Ovary (tissue), 7 donors: ENCODE measurements at regions not wholly inside any gene's neighbourhood (a gene's known extent, or its start where the extent isn't known, plus 50 kb on each side); places are given as distances from the start of the nearest gene placed in this dataset.

ENCODE experiments used
- DNase-seq, 5 donors: peaks; one replicate each; pipeline ENCODE4 v3.0.0-alpha.2; 2019 to 2020
- H3K27ac ChIP-seq, 2 donors: fragments of 200-600 bp; one replicate each; pipeline versions ENCODE4 v1.5.1 to v1.8.0; 2019 to 2022
- H3K27me3 ChIP-seq: fragments of 200-600 bp; one replicate; pipeline ENCODE4 v1.8.0; 2022
- H3K36me3 ChIP-seq: fragments of 200-600 bp; sonication (generic); one replicate; pipeline ENCODE4 v1.5.1; 2019
- H3K4me1 ChIP-seq: one replicate; pipeline ENCODE4 v1.8.1; 2013; ENCODE audit warnings: mild to moderate bottlenecking, moderate library complexity; ENCODE audit not compliant: insufficient read depth
- H3K4me3 ChIP-seq: fragments of 200-600 bp; sonication (generic); one replicate; pipeline ENCODE4 v1.5.1; 2017
- H3K9me3 ChIP-seq, 2 donors: fragments of 200-600 bp in 1 of 2; sonication (generic) in 1 of 2; one replicate each; pipeline versions ENCODE4 v1.5.1 to v1.8.1; 2013 to 2019; ENCODE audit warnings: mild to moderate bottlenecking in 1 of 2, moderate library complexity in 1 of 2
- CTCF ChIP-seq, 3 donors: fragments of 450-650 bp in 2 of 3; fragments of 200-600 bp in 1 of 3; IDR thresholded peaks; one replicate each; pipeline versions ENCODE4 v1.5.1 to v1.8.0; 2016 to 2022; ENCODE audit warnings: antibody characterized with exemption in 3 of 3, mild to moderate bottlenecking in 1 of 3
- EP300 ChIP-seq: sonication (generic); formaldehyde crosslinking; IDR thresholded peaks from one replicate; pipeline ENCODE4 v1.6.1; 2017; ENCODE audit warnings: antibody characterized with exemption
- POLR2A ChIP-seq: fragments of 450-650 bp; IDR thresholded peaks from one replicate; pipeline ENCODE4 v1.6.1; 2017; ENCODE audit warnings: antibody characterized with exemption, mild to moderate bottlenecking, moderate library complexity
- WGBS, 3 donors: extraction: QIAGEN DNeasy Blood & Tissue Kit in 1 of 3; methylation state at CpG; one replicate each; pipeline versions ENCODE4 v1.1.5 to v1.1.7; 2013 to 2017; 5-methylcytosine and 5-hydroxymethylcytosine counted together
- intact Hi-C, 4 donors: fragments of 100-400 bp; cut with DNase I; formaldehyde crosslinking; loops; one replicate each; pipeline versions ENCODE4 v1.11.0 to v1.15.1; 2022 to 2023
- donor health status: DM: no; HTN: no; CAD: no; lungs with moderate emphysema.
- donor health status: DM: no; HTN: no; CAD: no.
- donor health status: Bipolar disorder and iron deficiency.
- donor health status: DM: no; HTN: no; CAD: no.
- donor health status: DM: yes; HTN: yes; CAD: no.

- intact Hi-C loops, result no loop called here
- no peak for TF ChIP-seq POLR2A
- TF ChIP-seq CTCF (IDR thresholded peaks at IDR 0.05), result no peak
- 69 to 79% (median 77%) methylated on average over 4 of the region's 4 CpGs for WGBS, 3 donors
Observed at GRCh38 chr17:5745111-5745813, 161.0 kb upstream of the NLRP1 start.

GRCh38 chr17:5747276-5747675, 163.0 kb upstream of the NLRP1 start:
- no peak for TF ChIP-seq POLR2A
- TF ChIP-seq EP300, result no peak
- TF ChIP-seq CTCF (IDR thresholded peaks at IDR 0.05), result no peak
- Histone ChIP-seq H3K36me3 (no peaks in the 10 kb centered on the region), H3K4me3 (no peak overlapping the region), H3K9me3 (no peaks in the 10 kb centered on the region), H3K4me1 (no peaks in the 10 kb centered on the region), H3K27me3 (no peaks in the 10 kb centered on the region), H3K27ac (no peak overlapping the region)
- 82 to 88% (median 82%) methylated on average over 3 of the region's 3 CpGs for WGBS, 3 donors
- DNase-seq, result no peak
- intact Hi-C loops, result no loop called here

More at GRCh38 chr17:5745111-5745813, 161.0 kb upstream of the NLRP1 start:
- no peaks in the 10 kb centered on the region for H3K4me1 ChIP-seq
- H3K36me3 ChIP-seq, result no peaks in the 10 kb centered on the region
- DNase-seq, result no peak
- no peaks in the 10 kb centered on the region for H3K9me3 ChIP-seq
- no peak overlapping the region for H3K27ac ChIP-seq
- no peaks in the 10 kb centered on the region for H3K27me3 ChIP-seq
- H3K4me3 ChIP-seq, result no peak overlapping the region

- TF ChIP-seq EP300, result no peak
- no peak for TF ChIP-seq POLR2A
- TF ChIP-seq CTCF (IDR thresholded peaks at IDR 0.05), result no peak
- no peak for DNase-seq
Observed at GRCh38 chr17:5747964-5748363, 163.7 kb upstream of the NLRP1 start.

GRCh38 chr17:5753421-5753820, 169.1 kb upstream of the NLRP1 start:
- TF ChIP-seq EP300 (no peak), CTCF (IDR thresholded peaks at IDR 0.05) (no peak), POLR2A (no peak)
- Histone ChIP-seq H3K27me3 (no peaks in the 10 kb centered on the region), H3K4me1 (peaks cover 3% of the 10 kb centered on the region), H3K27ac (no peak overlapping the region), H3K36me3 (no peaks in the 10 kb centered on the region), H3K9me3 (no peaks in the 10 kb centered on the region), H3K4me3 (no peak overlapping the region)
- DNase-seq, result no peak
- intact Hi-C loops, result no loop called here
- 75 to 88% (median 83%) methylated on average over 2 of the region's 2 CpGs for WGBS, 3 donors

More at GRCh38 chr17:5747964-5748363, 163.7 kb upstream of the NLRP1 start:
- intact Hi-C loops, result no loop called here
- 81 to 86% (median 84%) methylated on average over 4 of the region's 4 CpGs for WGBS, 3 donors
- H3K36me3 ChIP-seq, result no peaks in the 10 kb centered on the region
- no peaks in the 10 kb centered on the region for H3K4me1 ChIP-seq
- H3K9me3 ChIP-seq, result no peaks in the 10 kb centered on the region
- H3K27ac ChIP-seq, result no peak overlapping the region
- H3K4me3 ChIP-seq, result no peak overlapping the region
- no peaks in the 10 kb centered on the region for H3K27me3 ChIP-seq
